ELF-1 (cell line): ENCODE measurements at regions not wholly inside any gene's neighbourhood (a gene's known extent, or its start where the extent isn't known, plus 50 kb on each side); places are given as distances from the start of the nearest gene placed in this dataset.

Source experiments
- DNase-seq: peaks from one replicate; pipeline ENCODE4 v3.0.0-alpha.2; 2016; ENCODE audit warnings: low read depth, low spot score

DNA sequence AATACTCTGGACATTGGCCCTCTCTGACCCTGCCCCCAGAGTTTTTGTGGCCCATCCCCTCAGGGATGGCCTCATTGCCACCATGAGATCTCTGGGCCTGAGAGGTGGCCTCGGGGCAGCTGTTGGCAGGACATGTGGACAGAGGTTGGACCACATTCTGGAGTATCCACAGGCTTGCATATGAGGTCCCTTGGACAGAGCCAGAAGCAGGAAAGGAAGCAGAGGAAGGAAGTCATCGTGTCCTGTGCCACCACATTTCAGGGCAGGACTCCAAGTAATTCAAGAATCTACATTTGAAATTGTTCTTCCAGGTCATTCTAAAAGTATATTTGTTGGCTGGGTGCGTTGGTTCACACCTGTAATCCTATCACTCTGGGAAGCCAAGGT is 95.9 kb upstream of the PPP2R5A start:
- no peak for DNase-seq

DNA sequence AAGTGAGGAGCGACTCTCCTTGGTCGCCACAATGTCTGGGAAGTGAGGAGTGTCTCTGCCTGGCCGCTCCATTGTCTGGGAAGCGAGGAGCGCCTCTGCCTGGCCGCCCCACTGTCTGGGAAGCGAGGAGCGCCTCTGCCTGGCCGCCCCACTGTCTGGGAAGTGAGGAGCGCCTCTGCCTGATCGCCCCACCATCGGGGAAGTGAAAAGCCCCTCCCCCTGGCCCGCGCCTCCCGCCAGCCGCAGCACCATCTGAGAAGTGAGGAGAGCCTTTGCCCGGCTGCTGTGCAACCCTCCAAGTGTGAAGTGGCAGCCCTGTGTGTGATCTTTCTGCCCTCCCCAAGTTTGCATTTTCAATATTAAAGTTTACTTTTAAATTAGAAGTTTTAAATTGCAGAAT is 95.0 kb upstream of the PPP2R5A start:
- DNase-seq, result no peak

DNA sequence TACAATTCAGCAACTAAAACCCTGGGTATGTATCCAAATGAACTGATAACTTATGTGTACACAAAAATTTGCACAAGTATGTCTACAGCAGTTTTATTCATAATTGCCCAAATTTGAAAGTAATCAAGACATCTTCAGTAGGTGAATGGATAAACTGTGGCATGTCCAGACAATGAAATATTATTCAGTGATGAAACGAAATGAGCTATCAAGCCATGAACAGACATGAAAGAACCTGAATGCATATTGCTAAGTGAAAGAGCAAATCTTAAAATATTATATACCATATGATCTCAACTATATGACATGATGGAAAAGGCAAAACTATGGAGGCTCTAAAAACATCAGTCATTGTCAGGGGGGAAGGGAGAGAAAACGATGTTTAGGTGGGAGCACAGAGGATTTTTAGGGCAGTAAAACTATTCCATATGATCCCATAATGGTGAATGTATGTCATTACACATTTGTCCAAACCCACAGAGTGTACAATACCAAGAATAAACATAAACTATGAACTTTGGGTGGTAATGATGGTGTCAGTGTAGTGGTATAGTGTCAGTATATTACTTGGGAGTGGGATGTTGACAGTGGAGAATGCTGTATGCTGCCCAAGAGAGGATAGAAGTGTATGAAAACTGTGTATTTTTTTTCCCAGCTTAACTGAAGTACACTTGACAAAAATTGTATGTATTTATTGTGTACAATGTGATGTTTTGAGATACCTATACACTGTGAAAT is 92.8 kb upstream of the PPP2R5A start:
- no peak for DNase-seq

- DNase-seq, result no peak
Measured at GRCh38 chr1:212196355-212196754, 88.9 kb upstream of the PPP2R5A start.

DNA sequence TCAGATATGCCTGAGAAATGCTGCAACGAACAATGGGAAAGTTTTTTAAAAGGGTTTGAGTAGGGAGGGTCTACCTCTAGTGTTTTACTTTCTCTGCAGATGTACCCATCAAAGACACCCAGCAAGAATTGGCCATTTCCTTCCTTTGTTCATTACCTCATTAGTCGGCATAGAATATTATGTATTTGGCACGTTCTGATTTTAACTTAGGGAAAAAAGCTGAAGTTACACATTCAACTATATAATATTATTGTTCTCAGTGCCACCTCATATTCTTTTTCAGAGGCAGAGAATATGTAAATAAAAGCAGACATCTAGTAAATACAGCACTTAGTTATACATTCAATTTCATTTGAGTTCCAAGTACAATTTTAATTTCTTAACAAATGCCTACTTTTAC is 83.7 kb upstream of the PPP2R5A start:
- no peak for DNase-seq

DNA sequence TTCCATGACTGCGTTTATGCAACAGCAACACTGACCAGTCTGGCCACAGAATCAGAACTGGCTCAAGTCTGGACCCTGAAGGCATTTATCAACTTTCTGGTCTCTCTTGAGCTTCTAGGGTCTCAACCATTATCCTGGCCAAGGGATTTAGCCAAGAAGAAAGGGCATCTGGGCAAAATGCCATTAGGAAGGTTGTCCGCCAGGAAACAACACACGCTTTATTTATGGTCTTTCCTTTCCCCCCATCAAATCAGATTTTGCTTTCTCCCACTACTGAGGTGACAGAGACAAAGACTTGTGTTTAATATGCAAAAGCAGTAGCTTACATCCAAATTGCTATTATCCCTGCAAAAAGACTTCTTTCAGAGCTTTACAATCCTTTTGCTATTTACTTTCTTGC is 81.6 kb upstream of the PPP2R5A start:
- no peak for DNase-seq

- DNase-seq, result no peak
Measured at GRCh38 chr1:212205006-212205405, 80.2 kb upstream of the PPP2R5A start.

GRCh38 chr1:212205843-212206242 is 79.4 kb upstream of the PPP2R5A start:
- no peak for DNase-seq

DNA sequence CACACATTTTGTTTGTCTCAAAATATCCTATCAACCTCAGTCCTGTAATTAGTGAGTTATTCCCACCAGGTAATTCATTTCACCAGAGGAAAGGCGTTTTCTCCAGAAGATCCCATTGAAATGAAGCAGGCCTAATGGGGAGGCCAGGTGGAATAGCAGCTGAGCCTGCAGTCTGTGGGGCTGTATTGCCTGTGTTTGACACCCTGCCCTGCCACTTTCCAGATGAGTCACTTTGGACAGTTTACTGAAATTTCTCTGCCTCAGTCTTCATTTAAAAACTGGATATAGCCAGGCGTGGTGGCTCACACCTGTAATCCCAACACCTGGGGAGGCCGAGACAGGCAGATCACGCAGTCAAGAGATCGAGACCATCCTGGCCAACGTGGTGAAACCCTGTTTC is 78.1 kb upstream of the PPP2R5A start:
- DNase-seq, result no peak

GRCh38 chr1:212207822-212208520 is 77.2 kb upstream of the PPP2R5A start:
- DNase-seq, result no peak

DNA sequence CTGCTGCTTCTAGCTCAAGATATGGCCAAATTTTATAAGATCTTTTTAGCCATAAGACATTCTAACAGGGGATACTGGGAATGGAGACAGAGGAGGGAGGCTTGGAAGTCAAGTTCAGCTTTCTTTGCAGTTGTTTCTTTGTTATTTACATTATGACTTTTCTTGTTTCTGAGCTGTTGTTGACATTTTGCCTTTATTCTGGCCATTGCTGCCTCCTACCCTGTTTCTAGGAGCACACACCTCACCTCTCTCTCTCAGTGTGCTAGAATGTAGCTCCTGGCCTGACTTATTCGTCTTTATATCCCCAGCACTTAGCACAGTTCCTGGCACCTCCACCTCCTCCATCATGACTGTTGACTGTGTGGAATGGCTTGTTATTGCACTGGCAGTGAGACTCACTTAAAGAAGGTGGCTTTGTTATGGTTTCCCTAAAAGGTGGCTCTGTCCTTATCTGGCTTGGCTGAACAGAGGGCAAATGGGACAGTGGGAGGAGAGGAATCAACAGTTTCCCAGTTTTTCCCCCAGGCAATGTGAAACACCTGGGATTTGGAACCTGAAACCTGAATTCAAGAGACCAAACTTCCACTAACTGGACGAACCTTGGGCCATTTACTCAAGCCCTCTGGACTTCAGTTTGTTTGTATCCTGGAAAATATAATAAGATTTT is 76.1 kb upstream of the PPP2R5A start:
- DNase-seq, result peak; percentile 86

- DNase-seq, result no peak
Measured at GRCh38 chr1:212211371-212211770, 73.8 kb upstream of the PPP2R5A start.

GRCh38 chr1:212212343-212212742 is 72.9 kb upstream of the PPP2R5A start:
- no peak for DNase-seq

GRCh38 chr1:212212906-212213305 is 72.3 kb upstream of the PPP2R5A start:
- no peak for DNase-seq

GRCh38 chr1:212213784-212214183 is 71.4 kb upstream of the PPP2R5A start:
- DNase-seq, result no peak

DNA sequence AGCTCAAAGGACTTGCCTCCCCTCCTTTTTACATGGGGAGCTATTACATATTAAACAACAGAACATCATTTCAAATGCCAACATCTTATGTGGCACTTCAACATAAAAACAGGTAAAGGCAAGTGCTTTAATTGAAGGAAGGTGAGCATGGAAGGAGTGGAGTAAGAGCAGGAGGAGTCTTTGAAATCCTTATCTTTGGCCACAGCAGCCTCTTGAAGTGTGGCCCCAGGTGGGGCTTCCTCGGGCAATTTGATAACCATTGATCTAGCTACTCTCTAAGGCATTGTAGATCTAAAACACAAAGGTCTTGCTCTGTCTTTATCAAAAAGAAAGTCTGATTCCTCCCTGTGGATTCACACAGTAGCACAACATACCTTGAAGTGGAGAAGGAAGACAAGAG is 70.9 kb upstream of the PPP2R5A start:
- DNase-seq, result no peak

DNA sequence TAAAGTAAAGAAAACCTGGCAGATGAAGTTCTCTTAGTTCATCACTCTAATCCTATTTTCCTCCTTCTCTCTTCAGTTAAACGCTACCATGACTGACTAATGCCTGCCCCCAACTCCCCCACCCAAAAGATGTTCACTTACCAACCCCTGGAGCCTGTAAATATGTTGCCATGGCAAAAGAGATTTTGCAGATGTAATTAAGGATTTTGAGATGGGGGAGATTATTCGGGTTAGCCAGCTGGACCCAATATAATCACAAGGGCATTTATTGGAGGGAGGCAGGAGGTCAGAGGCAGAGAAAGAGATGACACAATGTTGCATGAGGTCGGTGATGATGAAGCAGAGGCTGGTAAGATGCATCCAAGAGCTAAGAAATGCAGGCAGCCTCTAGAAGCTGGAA is 69.3 kb upstream of the PPP2R5A start:
- DNase-seq, result no peak

- no peak for DNase-seq
Measured at GRCh38 chr1:212217633-212218032, 67.6 kb upstream of the PPP2R5A start.

DNA sequence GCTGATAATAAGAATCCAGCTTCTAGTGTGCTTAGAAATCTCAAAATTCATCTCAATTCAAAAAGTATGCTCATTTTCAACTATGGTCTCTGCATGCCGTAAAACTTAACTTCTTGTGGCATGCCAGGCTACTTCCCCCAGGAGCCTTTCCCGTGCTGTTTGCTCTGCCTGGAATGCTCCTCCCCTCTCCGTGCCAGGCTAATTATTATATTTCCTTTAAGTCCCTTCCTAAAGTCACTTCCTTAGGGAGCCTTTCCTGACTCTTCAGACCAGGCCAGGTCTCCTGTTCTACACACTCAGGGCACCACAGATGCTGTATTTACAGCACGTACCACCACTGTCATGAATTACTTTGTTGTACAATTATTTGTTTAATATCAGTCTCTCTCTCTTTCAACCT is 67.1 kb upstream of the PPP2R5A start:
- no peak for DNase-seq

GRCh38 chr1:212218911-212219310 is 66.3 kb upstream of the PPP2R5A start:
- no peak for DNase-seq

GRCh38 chr1:212219679-212220463 is 65.3 kb upstream of the PPP2R5A start:
- DNase-seq, result peak; percentile 28

DNA sequence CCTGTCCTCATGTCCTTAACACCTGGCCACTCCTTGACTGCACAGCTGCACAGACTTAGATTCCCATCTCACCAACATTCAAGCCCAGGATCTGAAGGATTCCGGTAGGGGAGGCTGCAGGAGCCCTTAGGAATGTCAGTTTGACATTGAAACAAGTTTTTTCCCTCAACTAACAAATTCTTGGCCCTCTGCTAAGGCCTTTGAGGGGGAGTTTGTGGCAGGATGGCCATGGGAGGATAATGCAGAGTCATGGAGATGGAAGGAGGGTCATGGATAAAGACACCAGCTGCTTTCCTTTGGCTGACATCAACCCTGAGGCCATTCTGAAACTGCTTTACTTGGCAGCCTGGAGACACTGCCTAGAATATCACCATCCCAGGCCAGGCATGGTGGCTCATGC is 63.4 kb upstream of the PPP2R5A start:
- DNase-seq, result peak; percentile 22
